Heart right ventricle (tissue), 16 donors: ENCODE measurements at regions not wholly inside any gene's neighbourhood (a gene's known extent, or its start where the extent isn't known, plus 50 kb on each side); places are given as distances from the start of the nearest gene placed in this dataset.

Source experiments
- ATAC-seq, 8 donors: fragments of 200-7000 bp; cut with Tn5 transposase; one replicate each; pipeline ENCODE4 v1.9.1; 2020; ENCODE audit warnings: mild to moderate bottlenecking in 8 of 8, moderate library complexity in 8 of 8, moderate number of reproducible peaks in 1 of 8
- DNase-seq, 2 donors: peaks; one replicate each; pipeline ENCODE4 v3.0.0-alpha.2; 2020
- H3K27ac ChIP-seq, 10 donors: fragments of 200-600 bp; sonication (generic) in 2 of 10; one replicate each; pipeline versions ENCODE4 v1.5.0 to v1.8.0; 2020 to 2022; ENCODE audit warnings: mild to moderate bottlenecking in 3 of 10
- H3K27me3 ChIP-seq, 7 donors: fragments of 200-600 bp; one replicate each; pipeline ENCODE4 v1.8.0; 2021 to 2022; ENCODE audit warnings: mild to moderate bottlenecking in 2 of 7
- H3K36me3 ChIP-seq, 9 donors: fragments of 200-600 bp; sonication (generic) in 1 of 9; one replicate each; pipeline versions ENCODE4 v1.5.0 to v1.8.0; 2020 to 2022; ENCODE audit warnings: mild to moderate bottlenecking in 2 of 9
- H3K4me1 ChIP-seq, 9 donors: fragments of 200-600 bp; sonication (generic) in 1 of 9; one replicate each; pipeline versions ENCODE4 v1.5.0 to v1.8.0; 2020 to 2022; ENCODE audit warnings: mild to moderate bottlenecking in 4 of 9
- H3K4me3 ChIP-seq, 10 donors: fragments of 200-600 bp; sonication (generic) in 2 of 10; one replicate each; pipeline versions ENCODE4 v1.5.0 to v1.8.0; 2020 to 2022; ENCODE audit warnings: mild to moderate bottlenecking in 7 of 10, moderate library complexity in 2 of 10
- H3K9me3 ChIP-seq, 11 donors: fragments of 200-600 bp in 10 of 11; sonication (generic) in 2 of 11; one replicate each; pipeline versions ENCODE4 v1.5.0 to v1.8.0; 2013 to 2022; ENCODE audit warnings: mild to moderate bottlenecking in 2 of 11, control low read depth in 1 of 11, moderate library complexity in 1 of 11
- WGBS, 2 donors: extraction: QIAGEN DNeasy Blood & Tissue Kit; methylation state at CpG; one replicate each; pipeline ENCODE4 v1.1.7; 2013; ENCODE audit warnings: inconsistent platforms in 1 of 2; 5-methylcytosine and 5-hydroxymethylcytosine counted together
- intact Hi-C, 10 donors: fragments of 100-400 bp; cut with DNase I; formaldehyde crosslinking; loops; one replicate each; pipeline versions ENCODE4 v1.11.1 to v1.14.2; 2022
- TF ChIP-seq, protein P1 (sequence below), 9 donors: fragments of 200-600 bp; sonication (generic) in 2 of 9; IDR thresholded peaks; one replicate each; pipeline versions ENCODE4 v1.5.0 to v1.8.0; 2021 to 2022; ENCODE audit warnings: antibody characterized with exemption in 9 of 9, mild to moderate bottlenecking in 5 of 9, moderate library complexity in 1 of 9
- donor health status: Arrhythmogenic right ventricular cardiomyopathy.
- donor health status: ischemic (EF 13 %, LVEDD 7.1; RV severe dilation, severe dysfunction).
- donor health status: healthy with polysubstance abuse.
- donor health status: DM: no; HTN: yes; CAD: no.
- donor health status: DM: no; HTN: no; CAD: no.
- donor health status: ischemic (EF 25% LVEDD 6.9; RV normal size, moderate dysfunction).
- donor health status: ischemic (EF 25% LVEDD 5.7; RV mildly dilated, moderate dysfunction).
- donor health status: healthy.
- donor health status: DM: yes; HTN: yes; CAD: no.
- donor health status: Ischemic cardiomyopathy.
- donor health status: ischemic (EF 35%, LVEDD 5.7; RV mildly dilated, moderate dysfunction).
- donor health status: nonischemic (EF 11% LVEDD 7.7; RV severe dilation, severe dysfunction).
- donor health status: DM: yes; HTN: yes; CAD: no.
- donor health status: PGD.
- donor health status: ischemic (EF 29% LVEDD 5.4; RV normal size, mild dysfunction).
- donor health status: nonischemic (EF 23%, LVEDD 6.1; RV moderate dilation, normal function).

DNA sequence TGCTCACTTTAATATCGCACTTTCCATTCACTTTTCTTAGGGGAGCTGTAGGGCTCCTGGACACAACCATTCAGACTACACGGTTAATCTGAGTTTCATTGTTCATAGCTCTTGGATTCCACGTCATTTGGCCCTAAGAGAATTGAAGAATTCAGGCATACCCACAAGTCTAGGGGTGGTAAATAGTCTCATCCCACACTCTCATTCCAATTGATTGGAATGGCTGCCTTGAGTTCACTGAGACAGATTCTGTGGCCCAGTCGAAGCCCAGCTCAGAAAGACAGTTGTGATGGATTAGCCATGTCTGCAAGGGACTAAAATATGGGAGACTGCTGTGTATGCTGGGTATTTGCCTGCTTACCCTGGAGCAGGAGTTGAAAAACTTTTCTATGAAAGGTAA is 124.6 kb downstream of the TFCP2L1 start:
- TF ChIP-seq, protein P1, sequence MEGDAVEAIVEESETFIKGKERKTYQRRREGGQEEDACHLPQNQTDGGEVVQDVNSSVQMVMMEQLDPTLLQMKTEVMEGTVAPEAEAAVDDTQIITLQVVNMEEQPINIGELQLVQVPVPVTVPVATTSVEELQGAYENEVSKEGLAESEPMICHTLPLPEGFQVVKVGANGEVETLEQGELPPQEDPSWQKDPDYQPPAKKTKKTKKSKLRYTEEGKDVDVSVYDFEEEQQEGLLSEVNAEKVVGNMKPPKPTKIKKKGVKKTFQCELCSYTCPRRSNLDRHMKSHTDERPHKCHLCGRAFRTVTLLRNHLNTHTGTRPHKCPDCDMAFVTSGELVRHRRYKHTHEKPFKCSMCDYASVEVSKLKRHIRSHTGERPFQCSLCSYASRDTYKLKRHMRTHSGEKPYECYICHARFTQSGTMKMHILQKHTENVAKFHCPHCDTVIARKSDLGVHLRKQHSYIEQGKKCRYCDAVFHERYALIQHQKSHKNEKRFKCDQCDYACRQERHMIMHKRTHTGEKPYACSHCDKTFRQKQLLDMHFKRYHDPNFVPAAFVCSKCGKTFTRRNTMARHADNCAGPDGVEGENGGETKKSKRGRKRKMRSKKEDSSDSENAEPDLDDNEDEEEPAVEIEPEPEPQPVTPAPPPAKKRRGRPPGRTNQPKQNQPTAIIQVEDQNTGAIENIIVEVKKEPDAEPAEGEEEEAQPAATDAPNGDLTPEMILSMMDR (IDR thresholded peaks at IDR 0.05) = no peak
- ATAC-seq = no peak
- no peaks in the 10 kb centered on the region for H3K27me3 ChIP-seq
- H3K27ac ChIP-seq = no peak overlapping the region
- intact Hi-C loops = no loop called here
- H3K9me3 ChIP-seq = peaks cover 0 to 36% (median 17%) of the 10 kb centered on the region in 11 donors
- H3K4me1 ChIP-seq = no peaks in the 10 kb centered on the region
- DNase-seq = no peak
- H3K36me3 ChIP-seq = no peaks in the 10 kb centered on the region
- 64 to 75% methylated on average over 4 of the region's 4 CpGs for WGBS, 2 donors
- no peak overlapping the region for H3K4me3 ChIP-seq

- no peak overlapping the region for H3K27ac ChIP-seq
- no peak for ATAC-seq
- TF ChIP-seq, protein P1 (IDR thresholded peaks at IDR 0.05) = no peak
- H3K27me3 ChIP-seq = peaks cover 0 to 2% (median 0%) of the 10 kb centered on the region in 7 donors
- H3K36me3 ChIP-seq = no peaks in the 10 kb centered on the region
- H3K4me3 ChIP-seq = no peak overlapping the region
- H3K4me1 ChIP-seq = no peaks in the 10 kb centered on the region
- intact Hi-C loops = no loop called here
- DNase-seq = no peak
- H3K9me3 ChIP-seq = peaks cover 0 to 36% (median 17%) of the 10 kb centered on the region in 11 donors
- 85 to 88% methylated on average over 1 of the region's 1 CpG for WGBS, 2 donors
Observed at GRCh38 chr2:121161272-121161671, 123.7 kb downstream of the TFCP2L1 start.

- H3K27ac ChIP-seq = no peak overlapping the region
- H3K4me1 ChIP-seq = no peaks in the 10 kb centered on the region
- intact Hi-C loops = no loop called here
- ATAC-seq = no peak
- H3K9me3 ChIP-seq = peaks cover 0 to 22% (median 12%) of the 10 kb centered on the region in 11 donors
- TF ChIP-seq, protein P1 (IDR thresholded peaks at IDR 0.05) = no peak
- peaks cover 0 to 4% (median 0%) of the 10 kb centered on the region in 7 donors for H3K27me3 ChIP-seq
- no peaks in the 10 kb centered on the region for H3K36me3 ChIP-seq
- no peak for DNase-seq
- H3K4me3 ChIP-seq = no peak overlapping the region
Observed at GRCh38 chr2:121162893-121163292, 122.1 kb downstream of the TFCP2L1 start.

GRCh38 chr2:121164042-121164441 is 121.0 kb downstream of the TFCP2L1 start:
- TF ChIP-seq, protein P1 (IDR thresholded peaks at IDR 0.05) = no peak
- Histone ChIP-seq H3K27me3 (peaks cover 0 to 4% (median 0%) of the 10 kb centered on the region in 7 donors), H3K36me3 (no peaks in the 10 kb centered on the region), H3K4me1 (no peaks in the 10 kb centered on the region), H3K9me3 (peaks cover 0 to 12% (median 8%) of the 10 kb centered on the region in 11 donors), H3K27ac (no peak overlapping the region), H3K4me3 (no peak overlapping the region)
- 83 to 85% methylated on average over 3 of the region's 3 CpGs for WGBS, 2 donors
- ATAC-seq = no peak
- intact Hi-C loops = no loop called here
- no peak for DNase-seq
